ENCODE measurements at regions not wholly inside any gene's neighbourhood (a gene's known extent, or its start where the extent isn't known, plus 50 kb on each side); places are given as distances from the start of the nearest gene placed in this dataset.

- 22 to 55% (median 32%) methylated on average over 2 of the region's 2 CpGs for WGBS, 5 donors
- H3K27me3 ChIP-seq: no peaks in the 10 kb centered on the region
- H3K36me3 ChIP-seq: no peaks in the 10 kb centered on the region
- intact Hi-C loops (cut with DNase I; ENCODE audit: low total_unique reads): loop anchor here (10.0 kb wide), 1 partner anchor 140 kb away; no protein-coding TSS in a partner anchor
- peaks cover 0 to 4% (median 0%) of the 10 kb centered on the region in 4 donors for H3K4me1 ChIP-seq
- H3K9me3 ChIP-seq: no peaks in the 10 kb centered on the region
- no peak overlapping the region for H3K4me3 ChIP-seq
- DNase-seq: peak in 1 of 2 donors; percentile 58
- TF ChIP-seq, protein P1, sequence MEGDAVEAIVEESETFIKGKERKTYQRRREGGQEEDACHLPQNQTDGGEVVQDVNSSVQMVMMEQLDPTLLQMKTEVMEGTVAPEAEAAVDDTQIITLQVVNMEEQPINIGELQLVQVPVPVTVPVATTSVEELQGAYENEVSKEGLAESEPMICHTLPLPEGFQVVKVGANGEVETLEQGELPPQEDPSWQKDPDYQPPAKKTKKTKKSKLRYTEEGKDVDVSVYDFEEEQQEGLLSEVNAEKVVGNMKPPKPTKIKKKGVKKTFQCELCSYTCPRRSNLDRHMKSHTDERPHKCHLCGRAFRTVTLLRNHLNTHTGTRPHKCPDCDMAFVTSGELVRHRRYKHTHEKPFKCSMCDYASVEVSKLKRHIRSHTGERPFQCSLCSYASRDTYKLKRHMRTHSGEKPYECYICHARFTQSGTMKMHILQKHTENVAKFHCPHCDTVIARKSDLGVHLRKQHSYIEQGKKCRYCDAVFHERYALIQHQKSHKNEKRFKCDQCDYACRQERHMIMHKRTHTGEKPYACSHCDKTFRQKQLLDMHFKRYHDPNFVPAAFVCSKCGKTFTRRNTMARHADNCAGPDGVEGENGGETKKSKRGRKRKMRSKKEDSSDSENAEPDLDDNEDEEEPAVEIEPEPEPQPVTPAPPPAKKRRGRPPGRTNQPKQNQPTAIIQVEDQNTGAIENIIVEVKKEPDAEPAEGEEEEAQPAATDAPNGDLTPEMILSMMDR (IDR thresholded peaks at IDR 0.05): no peak
- TF ChIP-seq POLR2A (IDR thresholded peaks at IDR 0.05): no peak
- TF ChIP-seq EP300 (IDR thresholded peaks at IDR 0.05): no peak
- TF ChIP-seq POLR2AphosphoS5 (IDR thresholded peaks at IDR 0.05): no peak
- H3K27ac ChIP-seq: no peak overlapping the region
These were observed 207.3 kb downstream of the SLC7A11 start for GRCh38 chr4:138034871-138035270.

GRCh38 chr4:138032222-138032621 lies 209.9 kb downstream of the SLC7A11 start:
- no peak overlapping the region for H3K4me3 ChIP-seq
- no peak overlapping the region for H3K27ac ChIP-seq
- intact Hi-C loops (cut with DNase I; ENCODE audit: low total_unique reads): loop anchor here (10.0 kb wide), 1 partner anchor 143 kb away; no protein-coding TSS in a partner anchor
- no peaks in the 10 kb centered on the region for H3K36me3 ChIP-seq
- peaks cover 0 to 4% (median 0%) of the 10 kb centered on the region in 4 donors for H3K4me1 ChIP-seq
- TF ChIP-seq POLR2A (IDR thresholded peaks at IDR 0.05) (no peak), EP300 (IDR thresholded peaks at IDR 0.05) (no peak), POLR2AphosphoS5 (IDR thresholded peaks at IDR 0.05) (no peak)
- TF ChIP-seq, protein P1 (IDR thresholded peaks at IDR 0.05): no peak
- no peaks in the 10 kb centered on the region for H3K9me3 ChIP-seq
- no peak for DNase-seq
- H3K27me3 ChIP-seq: no peaks in the 10 kb centered on the region

DNA sequence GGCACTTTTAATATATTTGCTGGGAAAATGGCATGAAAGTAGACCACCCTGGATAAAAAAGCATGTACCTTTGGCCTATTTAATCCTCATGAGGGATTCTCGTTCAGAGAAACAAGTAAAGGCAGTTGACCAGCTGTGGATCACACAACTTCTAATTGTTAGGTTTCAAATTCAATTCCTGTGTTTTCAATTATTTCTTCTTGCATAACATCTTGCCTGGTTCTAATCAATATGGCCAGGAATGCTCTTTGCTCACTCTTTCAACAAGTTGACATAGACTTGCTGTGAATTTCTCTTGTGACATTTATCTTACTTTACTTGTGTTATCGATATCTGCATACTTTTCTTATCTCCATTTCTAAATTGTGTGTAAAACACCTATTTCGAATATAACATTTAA lies 211.8 kb downstream of the SLC7A11 start:
- TF ChIP-seq POLR2AphosphoS5 (IDR thresholded peaks at IDR 0.05): no peak
- no peak for TF ChIP-seq EP300 (IDR thresholded peaks at IDR 0.05)
- TF ChIP-seq, protein P1 (IDR thresholded peaks at IDR 0.05): no peak
- TF ChIP-seq POLR2A (IDR thresholded peaks at IDR 0.05): no peak
- no peak overlapping the region for H3K27ac ChIP-seq
- no peaks in the 10 kb centered on the region for H3K4me1 ChIP-seq
- intact Hi-C loops (cut with DNase I; ENCODE audit: low total_unique reads): loop anchor here (10.0 kb wide), 1 partner anchor 144 kb away; no protein-coding TSS in a partner anchor
- H3K27me3 ChIP-seq: no peaks in the 10 kb centered on the region
- no peaks in the 10 kb centered on the region for H3K9me3 ChIP-seq
- DNase-seq: no peak
- H3K4me3 ChIP-seq: no peak overlapping the region
- 40 to 66% (median 53%) methylated on average over 3 of the region's 3 CpGs for WGBS, 5 donors
- H3K36me3 ChIP-seq: no peaks in the 10 kb centered on the region

DNA sequence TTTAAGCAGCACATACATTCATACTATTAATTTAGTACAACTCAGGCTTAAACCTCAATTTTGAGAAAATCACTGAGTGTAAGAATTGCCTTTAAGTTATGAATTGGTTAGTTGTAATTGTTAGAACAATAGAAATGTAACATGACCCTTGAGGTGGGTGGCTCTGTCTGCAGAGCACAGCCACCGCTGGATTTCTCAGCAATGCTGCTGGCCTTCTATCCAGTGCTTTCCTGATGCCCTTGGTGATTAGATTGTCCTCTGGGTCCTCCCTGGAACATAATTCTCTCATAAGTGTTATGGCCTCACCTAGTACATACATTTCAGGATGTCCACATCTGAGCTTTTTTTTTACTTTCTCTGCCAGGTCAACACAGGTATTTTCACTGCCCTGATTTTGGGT lies 213.2 kb downstream of the SLC7A11 start:
- DNase-seq: no peak
- no peaks in the 10 kb centered on the region for H3K27me3 ChIP-seq
- H3K27ac ChIP-seq: no peak overlapping the region
- WGBS, 5 donors: 59 to 72% (median 65%) methylated on average over 1 of the region's 1 CpG
- intact Hi-C loops (cut with DNase I; ENCODE audit: low total_unique reads): no loop called here
- no peaks in the 10 kb centered on the region for H3K4me1 ChIP-seq
- H3K9me3 ChIP-seq: no peaks in the 10 kb centered on the region
- no peak for TF ChIP-seq POLR2AphosphoS5 (IDR thresholded peaks at IDR 0.05)
- no peak for TF ChIP-seq POLR2A (IDR thresholded peaks at IDR 0.05)
- TF ChIP-seq, protein P1 (IDR thresholded peaks at IDR 0.05): no peak
- TF ChIP-seq EP300 (IDR thresholded peaks at IDR 0.05): no peak
- no peaks in the 10 kb centered on the region for H3K36me3 ChIP-seq
- H3K4me3 ChIP-seq: no peak overlapping the region

Data from stomach (tissue), 8 donors.